Right lung (tissue), 2 donors: ENCODE measurements at regions not wholly inside any gene's neighbourhood (a gene's known extent, or its start where the extent isn't known, plus 50 kb on each side); places are given as distances from the start of the nearest gene placed in this dataset.

Experiments
- DNase-seq, 2 donors: peaks; one replicate each; pipeline ENCODE4 v3.0.0-alpha.2; 2013

- no peak for DNase-seq
Measured at GRCh38 chr20:10921491-10922010, 247.8 kb upstream of the JAG1 start.

GRCh38 chr20:10922506-10922905 lies 248.7 kb upstream of the JAG1 start:
- peak; percentile 62 to 72 for DNase-seq

GRCh38 chr20:10922941-10923340 lies 249.1 kb upstream of the JAG1 start:
- DNase-seq, result peak; percentile 40 to 58

GRCh38 chr20:10924644-10925201 lies 250.9 kb upstream of the JAG1 start:
- DNase-seq, result no peak

GRCh38 chr20:10925767-10926166 lies 252.0 kb upstream of the JAG1 start:
- no peak for DNase-seq

- no peak for DNase-seq
Measured at GRCh38 chr20:10927011-10927583, 253.3 kb upstream of the JAG1 start.

GRCh38 chr20:10927936-10928840 lies 254.4 kb upstream of the JAG1 start:
- peak in 1 of 2 donors; percentile 6 for DNase-seq

GRCh38 chr20:10928841-10929421 lies 255.1 kb upstream of the JAG1 start:
- peak; percentile 35 to 60 for DNase-seq

- no peak for DNase-seq
Measured at GRCh38 chr20:10935658-10936402, 262.0 kb upstream of the JAG1 start.

GRCh38 chr20:10936786-10937185 lies 263.0 kb upstream of the JAG1 start:
- no peak for DNase-seq

GRCh38 chr20:10939331-10939941 lies 265.6 kb upstream of the JAG1 start:
- DNase-seq, result no peak

GRCh38 chr20:10940941-10941340 lies 267.1 kb upstream of the JAG1 start:
- DNase-seq, result no peak

GRCh38 chr20:10943686-10944265 lies 270.0 kb upstream of the JAG1 start:
- DNase-seq, result no peak

- no peak for DNase-seq
Measured at GRCh38 chr20:10946124-10946880, 272.5 kb upstream of the JAG1 start.

GRCh38 chr20:10947726-10948125 lies 273.9 kb upstream of the JAG1 start:
- no peak for DNase-seq

- no peak for DNase-seq
Measured at GRCh38 chr20:10949930-10950783, 276.4 kb upstream of the JAG1 start.

GRCh38 chr20:10951216-10951615 lies 277.4 kb upstream of the JAG1 start:
- DNase-seq, result no peak

GRCh38 chr20:10951904-10952303 lies 278.1 kb upstream of the JAG1 start:
- no peak for DNase-seq

GRCh38 chr20:10953437-10953836 lies 279.6 kb upstream of the JAG1 start:
- no peak for DNase-seq
